ES-I3 (cell line): ENCODE measurements at regions not wholly inside any gene's neighbourhood (a gene's known extent, or its start where the extent isn't known, plus 50 kb on each side); places are given as distances from the start of the nearest gene placed in this dataset.
A peak's percentile ranks its signal among the peaks of the same experiment; 100 is the strongest.

Source experiments
- H3K36me3 ChIP-seq: 2 replicates; pipeline ENCODE4 v1.6.1; 2013; ENCODE audit warnings: mild to moderate bottlenecking, low read length, control low read depth, moderate library complexity; ENCODE audit not compliant: insufficient read depth
- H3K4me1 ChIP-seq: 2 replicates; pipeline ENCODE4 v1.6.1; 2013; ENCODE audit warnings: mild to moderate bottlenecking, control low read depth, low read length; ENCODE audit not compliant: insufficient read depth
- H3K9ac ChIP-seq: 2 replicates; pipeline ENCODE4 v1.6.1; 2013; ENCODE audit warnings: low read depth, mild to moderate bottlenecking, low read length, moderate library complexity
- H3K9me3 ChIP-seq: 2 replicates; pipeline ENCODE4 v1.6.1; 2013; ENCODE audit warnings: mild to moderate bottlenecking, low read length, moderate library complexity; ENCODE audit not compliant: control insufficient read depth, insufficient read depth

DNA sequence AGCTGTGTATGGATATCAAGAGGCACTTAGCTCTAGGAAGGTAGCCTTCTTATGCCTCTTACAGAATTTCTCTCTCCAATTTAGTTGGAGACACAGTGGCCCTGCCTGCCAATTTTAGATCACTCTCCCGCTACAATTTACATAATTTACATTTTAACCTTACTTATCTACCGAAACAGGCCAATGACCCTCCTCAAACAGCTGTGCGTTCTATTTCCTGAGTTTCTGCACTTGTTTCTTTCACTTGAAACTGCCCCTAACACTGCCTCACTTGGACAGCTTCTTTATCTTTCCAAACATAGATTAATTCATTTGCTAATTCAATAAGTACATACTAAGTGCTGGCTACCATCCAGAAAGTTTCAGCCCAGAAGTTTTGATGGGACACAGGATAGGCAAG lies 52.9 kb upstream of the HDDC2 start:
- Histone ChIP-seq H3K36me3 (no peaks in the 10 kb centered on the region), H3K4me1 (peaks cover 22% of the 10 kb centered on the region), H3K9ac (no peak overlapping the region), H3K9me3 (no peaks in the 10 kb centered on the region)

DNA sequence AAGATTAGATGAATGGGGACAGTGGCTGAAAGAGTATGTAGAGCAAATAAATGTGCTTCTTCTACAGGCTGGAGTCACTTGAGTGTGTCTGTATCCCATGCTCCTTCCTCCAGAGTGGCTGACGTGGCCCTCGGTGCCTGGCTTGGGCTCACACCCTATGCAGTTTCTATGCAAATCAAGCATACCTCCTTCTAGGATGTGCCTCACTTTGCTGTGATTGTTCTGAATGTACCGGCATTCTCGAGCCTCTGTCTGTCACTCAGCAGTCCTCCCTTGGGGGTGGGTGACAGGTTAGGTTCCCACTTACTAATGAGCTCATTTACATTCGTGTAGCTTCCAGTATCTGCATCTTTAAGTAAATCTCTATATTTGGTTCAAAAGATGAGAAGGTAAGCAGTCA lies 55.1 kb upstream of the HDDC2 start:
- Histone ChIP-seq H3K4me1 (peaks cover 30% of the 10 kb centered on the region), H3K9me3 (no peaks in the 10 kb centered on the region), H3K9ac (no peak overlapping the region), H3K36me3 (no peaks in the 10 kb centered on the region)

GRCh38 chr6:125357515-125358256 lies 55.9 kb upstream of the HDDC2 start:
- H3K4me1 ChIP-seq: peaks cover 38% of the 10 kb centered on the region
- H3K9ac ChIP-seq: no peak overlapping the region
- H3K9me3 ChIP-seq: no peaks in the 10 kb centered on the region

DNA sequence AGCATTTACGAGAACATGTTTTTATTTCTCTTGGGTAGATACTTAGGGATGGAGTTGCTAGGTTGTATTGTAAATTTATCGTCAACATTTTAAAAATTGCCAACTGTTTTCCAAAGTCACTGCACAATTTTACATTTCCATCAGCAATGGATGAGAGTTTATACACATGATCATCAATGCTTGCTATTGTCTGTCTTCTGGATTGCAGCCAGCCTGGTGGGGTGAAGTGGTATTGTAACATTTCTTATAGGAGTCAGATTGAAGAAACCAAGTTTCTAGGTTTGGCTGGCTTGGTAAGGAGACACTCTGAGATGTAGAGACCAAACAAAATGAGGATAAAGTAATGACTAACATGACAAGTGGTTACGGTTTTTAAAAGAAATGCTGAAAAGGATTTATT lies 57.1 kb upstream of the HDDC2 start:
- H3K9ac ChIP-seq: no peak overlapping the region
- no peaks in the 10 kb centered on the region for H3K9me3 ChIP-seq
- H3K36me3 ChIP-seq: no peaks in the 10 kb centered on the region
- H3K4me1 ChIP-seq: peaks cover 38% of the 10 kb centered on the region

More at GRCh38 chr6:125357515-125358256, 55.9 kb upstream of the HDDC2 start:
- H3K36me3 ChIP-seq: no peaks in the 10 kb centered on the region

- peaks cover 27% of the 10 kb centered on the region for H3K4me1 ChIP-seq
- H3K9ac ChIP-seq: no peak overlapping the region
- no peaks in the 10 kb centered on the region for H3K9me3 ChIP-seq
- no peaks in the 10 kb centered on the region; the same call in 1 of the 2 replicates for H3K36me3 ChIP-seq
These were observed 60.1 kb upstream of the HDDC2 start for GRCh38 chr6:125361868-125362267.

DNA sequence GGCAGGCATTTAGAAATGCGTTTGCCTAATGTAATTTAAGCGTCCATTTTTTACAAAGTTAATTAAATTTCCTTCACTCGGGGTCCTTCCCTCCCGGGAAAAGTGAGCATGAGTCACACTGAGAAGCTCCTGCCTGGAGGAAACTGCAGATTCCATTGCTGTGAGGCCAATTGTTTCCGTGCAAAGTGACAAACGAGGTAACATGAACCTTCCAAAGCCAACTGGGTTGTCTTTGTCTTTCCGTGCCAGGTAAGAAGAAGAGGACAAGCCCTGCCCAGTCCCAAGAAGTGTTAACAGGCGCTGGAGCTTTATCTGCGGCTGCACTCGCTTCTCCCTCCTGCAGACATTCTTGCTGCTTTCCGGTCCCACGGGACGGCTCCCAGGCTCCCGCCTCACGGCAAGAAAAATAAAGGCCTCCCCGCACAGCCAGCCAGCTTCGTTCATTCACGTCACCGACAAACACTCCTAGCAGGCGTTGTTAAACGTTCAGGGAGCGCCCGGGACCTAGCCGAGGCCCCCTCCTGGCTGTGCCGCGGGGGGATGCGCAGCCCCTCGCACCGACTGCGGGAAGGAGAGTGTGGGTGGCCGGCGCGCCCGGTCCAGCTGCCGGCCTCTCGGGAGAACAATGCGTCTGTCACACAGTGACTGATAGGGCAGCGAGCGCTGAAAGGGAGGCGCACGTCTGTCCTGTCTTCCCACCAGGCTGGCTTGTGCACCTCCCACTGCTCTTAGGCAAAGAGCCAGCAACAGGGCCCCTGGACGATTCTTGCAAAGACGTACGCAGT lies 61.5 kb upstream of the HDDC2 start:
- Histone ChIP-seq H3K9ac (peak overlapping the region; percentile 48), H3K9me3 (no peaks in the 10 kb centered on the region), H3K4me1 (peaks cover 19% of the 10 kb centered on the region; the same call in 1 of the 2 replicates), H3K36me3 (no peaks in the 10 kb centered on the region; the same call in 1 of the 2 replicates)

DNA sequence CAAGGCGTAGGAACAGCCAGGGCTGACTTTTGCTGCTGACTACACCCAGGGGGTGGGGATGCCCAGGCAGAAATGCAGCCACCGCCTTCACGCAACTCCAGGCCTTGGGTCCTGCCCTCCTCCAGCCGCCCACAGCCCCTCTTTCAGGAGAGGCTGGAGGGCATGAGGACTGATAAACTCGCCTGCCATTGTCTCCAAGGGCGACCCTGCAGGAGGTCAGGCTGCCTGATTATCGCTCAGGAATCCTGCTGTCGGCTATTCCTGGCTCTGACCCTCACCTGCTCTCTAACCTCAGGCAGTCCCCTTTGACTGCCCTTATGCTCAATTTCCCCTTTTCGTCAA lies 62.0 kb upstream of the HDDC2 start:
- Histone ChIP-seq H3K36me3 (no peaks in the 10 kb centered on the region; the same call in 1 of the 2 replicates), H3K4me1 (peaks cover 19% of the 10 kb centered on the region; the same call in 1 of the 2 replicates), H3K9me3 (no peaks in the 10 kb centered on the region), H3K9ac (peak overlapping the region; percentile 48)

DNA sequence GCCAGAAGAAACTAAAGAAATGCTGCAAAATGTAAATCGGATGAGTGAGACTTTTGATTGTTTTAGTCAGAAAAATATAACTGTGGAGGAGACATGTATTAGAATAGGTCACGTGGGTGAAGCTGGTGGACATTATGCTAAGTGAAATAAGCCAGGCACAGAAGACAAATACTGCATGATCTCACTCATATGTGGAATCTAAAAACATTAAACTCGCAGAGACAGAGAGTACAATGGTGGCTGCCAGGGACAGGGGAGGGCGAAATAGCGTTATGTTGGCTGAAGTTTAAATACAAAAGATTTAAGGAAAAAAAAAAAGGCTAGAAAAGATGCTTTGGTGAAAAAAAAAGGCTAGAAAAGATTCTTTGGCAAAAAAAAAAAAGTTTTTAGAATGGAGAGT lies 63.5 kb upstream of the HDDC2 start:
- no peak overlapping the region for H3K9ac ChIP-seq
- H3K36me3 ChIP-seq: no peaks in the 10 kb centered on the region; the same call in 1 of the 2 replicates
- H3K4me1 ChIP-seq: peaks cover 19% of the 10 kb centered on the region; the same call in 1 of the 2 replicates
- H3K9me3 ChIP-seq: no peaks in the 10 kb centered on the region

DNA sequence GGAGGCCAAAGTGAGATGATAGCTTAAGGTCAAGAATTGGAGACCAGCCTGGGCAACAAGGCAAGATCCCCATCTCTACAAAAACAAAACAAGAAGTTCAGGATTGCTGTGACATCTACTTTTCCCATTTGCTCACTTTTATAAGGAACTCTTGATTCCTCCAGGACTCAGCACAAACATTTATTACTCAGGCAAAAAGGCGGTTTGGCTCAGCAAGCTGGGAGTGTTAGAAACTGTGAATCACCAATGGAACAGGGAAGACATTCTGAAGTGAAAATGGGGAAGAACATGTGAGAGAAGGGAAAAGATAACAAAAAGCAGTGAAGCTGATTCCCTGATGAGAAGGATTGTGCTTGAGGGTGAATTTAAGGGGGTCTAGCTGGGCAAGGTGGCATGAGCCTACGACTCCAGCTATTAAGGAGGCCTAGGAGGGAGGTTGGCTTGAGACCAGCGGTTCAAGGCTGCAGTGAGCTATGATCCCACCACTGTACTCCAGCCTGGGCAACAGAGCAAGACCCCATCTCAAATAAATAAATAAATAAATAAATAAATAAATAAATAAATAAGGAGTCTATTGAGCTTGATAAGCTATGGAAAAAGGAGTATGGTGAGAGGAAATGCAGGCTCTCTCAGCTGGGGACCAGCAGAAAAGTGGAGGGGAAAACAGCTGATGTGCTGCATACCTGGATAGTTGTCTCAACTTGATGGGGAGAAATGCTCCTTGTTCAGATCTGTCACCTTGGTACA lies 65.4 kb upstream of the HDDC2 start:
- no peaks in the 10 kb centered on the region for H3K9me3 ChIP-seq
- H3K36me3 ChIP-seq: no peaks in the 10 kb centered on the region; the same call in 1 of the 2 replicates
- H3K4me1 ChIP-seq: peaks cover 8% of the 10 kb centered on the region; the same call in 1 of the 2 replicates

GRCh38 chr6:125370343-125370742 lies 68.6 kb upstream of the HDDC2 start:
- H3K36me3 ChIP-seq: no peaks in the 10 kb centered on the region; the same call in 1 of the 2 replicates
- H3K9me3 ChIP-seq: no peaks in the 10 kb centered on the region
- no peak overlapping the region for H3K9ac ChIP-seq
- H3K4me1 ChIP-seq: no peaks in the 10 kb centered on the region

More for the DNA sequence above, 65.4 kb upstream of the HDDC2 start:
- H3K9ac ChIP-seq: no peak overlapping the region

DNA sequence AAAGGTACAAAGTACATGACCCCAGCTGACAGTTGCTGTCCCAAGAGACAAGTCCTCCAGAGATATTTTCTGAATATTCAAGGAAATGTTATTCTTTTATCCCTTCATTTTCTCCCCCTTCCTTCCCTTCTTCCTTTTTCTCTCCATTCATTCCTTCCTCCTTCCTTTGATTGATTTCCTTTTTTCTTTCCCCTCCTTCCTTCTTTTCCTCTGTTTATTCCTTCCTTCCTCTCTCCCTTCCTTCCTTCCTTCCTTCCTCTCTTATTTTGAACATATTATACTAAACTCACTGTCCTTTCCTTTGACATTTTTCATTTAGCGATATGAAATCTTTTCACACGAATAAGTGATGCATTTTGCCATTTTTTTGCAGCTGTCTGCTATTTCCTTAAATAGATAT lies 73.2 kb upstream of the HDDC2 start:
- Histone ChIP-seq H3K36me3 (no peaks in the 10 kb centered on the region), H3K9ac (no peak overlapping the region), H3K9me3 (no peaks in the 10 kb centered on the region), H3K4me1 (peaks cover 5% of the 10 kb centered on the region)

DNA sequence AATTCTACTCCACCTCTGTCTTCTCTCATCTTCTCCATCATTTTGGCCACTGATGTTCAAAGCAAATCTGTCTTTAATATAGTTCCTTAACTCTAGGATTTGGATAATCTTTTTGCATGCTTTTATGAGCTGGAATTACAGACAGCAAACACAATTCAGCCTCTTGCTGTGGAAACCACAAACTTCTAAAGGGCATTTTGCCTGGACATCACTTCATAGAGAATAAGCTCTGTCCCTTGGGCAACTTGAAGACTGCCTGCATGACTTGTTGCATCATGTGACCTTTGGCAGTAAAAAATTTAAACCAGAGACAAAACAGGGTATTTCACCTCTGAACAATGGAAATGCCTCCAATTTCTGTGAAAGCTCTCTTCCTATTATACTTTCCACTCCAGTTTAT lies 74.1 kb upstream of the HDDC2 start:
- no peaks in the 10 kb centered on the region for H3K36me3 ChIP-seq
- no peaks in the 10 kb centered on the region for H3K9me3 ChIP-seq
- H3K9ac ChIP-seq: no peak overlapping the region
- H3K4me1 ChIP-seq: peaks cover 5% of the 10 kb centered on the region

- Histone ChIP-seq H3K4me1 (peaks cover 5% of the 10 kb centered on the region), H3K9ac (no peak overlapping the region), H3K9me3 (no peaks in the 10 kb centered on the region), H3K36me3 (no peaks in the 10 kb centered on the region)
These were observed 75.9 kb upstream of the HDDC2 start for GRCh38 chr6:125377621-125378020.

GRCh38 chr6:125379174-125379573 lies 77.4 kb upstream of the HDDC2 start:
- H3K36me3 ChIP-seq: no peaks in the 10 kb centered on the region
- H3K4me1 ChIP-seq: peaks cover 5% of the 10 kb centered on the region
- no peak overlapping the region for H3K9ac ChIP-seq
- no peaks in the 10 kb centered on the region for H3K9me3 ChIP-seq
